Chondrocyte (in vitro differentiated cells): ENCODE measurements at regions not wholly inside any gene's neighbourhood (a gene's known extent, or its start where the extent isn't known, plus 50 kb on each side); places are given as distances from the start of the nearest gene placed in this dataset.

ENCODE experiments used
- DNase-seq: peaks from one replicate; pipeline ENCODE4 v3.0.0; 2021; ENCODE audit warnings: mixed read lengths, low spot score
- H3K27ac Mint-ChIP-seq: one replicate; pipeline ENCODE4 v1.8.0; 2021; ENCODE audit warnings: mild to moderate bottlenecking, moderate library complexity, mixed read lengths; ENCODE audit not compliant: unreplicated experiment
- H3K27me3 Mint-ChIP-seq: 2 replicates; pipeline ENCODE4 v1.8.0; 2021; ENCODE audit warnings: low read depth, mixed read lengths
- H3K36me3 Mint-ChIP-seq: 2 replicates; pipeline ENCODE4 v1.8.0; 2021; ENCODE audit warnings: low read depth, mixed read lengths
- H3K4me1 Mint-ChIP-seq: 2 replicates; pipeline ENCODE4 v1.8.0; 2021; ENCODE audit warnings: low read depth, mild to moderate bottlenecking, mixed read lengths
- H3K4me3 Mint-ChIP-seq: one replicate; pipeline ENCODE4 v1.8.0; 2021; ENCODE audit warnings: mild to moderate bottlenecking, moderate library complexity, mixed read lengths; ENCODE audit not compliant: unreplicated experiment
- H3K9me3 Mint-ChIP-seq: 2 replicates; pipeline ENCODE4 v1.8.0; 2021; ENCODE audit warnings: low read depth, mixed read lengths
- CTCF ChIP-seq: fragments of 200-600 bp; sonication (generic); IDR thresholded peaks from 2 replicates; pipeline ENCODE4 v1.5.0; 2021; ENCODE audit warnings: antibody characterized with exemption, mild to moderate bottlenecking, moderate library complexity

DNA sequence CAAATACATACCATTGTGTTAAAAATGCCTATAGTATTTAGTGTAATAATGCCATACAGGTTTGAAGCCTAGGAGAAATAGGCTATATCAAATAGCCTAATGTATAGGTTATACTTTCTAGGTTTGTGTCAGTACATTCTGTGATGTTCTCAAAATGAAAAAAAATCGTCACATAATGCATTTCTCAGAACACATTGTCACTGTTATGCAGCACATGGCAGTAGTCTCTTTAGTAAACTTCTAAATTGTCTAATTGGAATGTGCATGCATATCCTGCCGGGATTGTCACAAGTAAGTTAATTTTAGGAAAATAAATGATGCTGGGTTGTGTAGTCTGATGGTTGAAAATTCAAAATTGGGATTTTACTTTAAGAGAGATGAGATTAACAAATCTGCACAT is 920.1 kb upstream of the CNTN5 start:
- no peak for TF ChIP-seq CTCF
- peaks cover 2% of the 10 kb centered on the region for H3K27me3 Mint-ChIP-seq
- H3K9me3 Mint-ChIP-seq, result no peaks in the 10 kb centered on the region
- no peak for DNase-seq
- H3K27ac Mint-ChIP-seq, result no peak overlapping the region
- no peaks in the 10 kb centered on the region for H3K4me1 Mint-ChIP-seq
- H3K36me3 Mint-ChIP-seq, result no peaks in the 10 kb centered on the region
- no peak overlapping the region for H3K4me3 Mint-ChIP-seq

GRCh38 chr11:98101329-98101728 is 919.4 kb upstream of the CNTN5 start:
- TF ChIP-seq CTCF, result no peak
- H3K4me3 Mint-ChIP-seq, result no peak overlapping the region
- no peaks in the 10 kb centered on the region for H3K36me3 Mint-ChIP-seq
- H3K27ac Mint-ChIP-seq, result no peak overlapping the region
- DNase-seq, result no peak
- H3K9me3 Mint-ChIP-seq, result no peaks in the 10 kb centered on the region
- no peaks in the 10 kb centered on the region for H3K4me1 Mint-ChIP-seq
- H3K27me3 Mint-ChIP-seq, result peaks cover 2% of the 10 kb centered on the region

GRCh38 chr11:98104249-98104648 is 916.5 kb upstream of the CNTN5 start:
- Mint-ChIP-seq H3K9me3 (no peaks in the 10 kb centered on the region), H3K27me3 (peaks cover 4% of the 10 kb centered on the region), H3K4me3 (no peak overlapping the region)

DNA sequence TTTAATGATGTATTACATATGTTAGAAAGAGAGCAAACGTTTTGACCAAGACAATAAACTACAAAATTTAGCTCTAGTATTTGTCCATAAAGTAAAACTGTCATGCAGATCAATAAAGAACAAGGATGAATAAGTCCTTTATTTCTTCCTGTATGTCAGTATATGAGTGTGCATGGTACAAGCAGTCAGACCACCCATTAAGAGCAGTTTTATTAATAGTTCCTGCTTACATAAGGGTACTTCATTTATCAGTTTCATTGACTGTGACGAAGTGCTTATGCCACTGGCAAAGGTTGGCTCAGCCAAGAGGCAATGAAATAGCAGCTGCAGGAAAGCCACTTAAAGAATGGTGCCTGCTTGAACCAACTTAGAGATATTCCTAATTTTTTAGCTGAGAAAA is 913.0 kb upstream of the CNTN5 start:
- no peak for DNase-seq
- H3K27me3 Mint-ChIP-seq, result peaks cover 2% of the 10 kb centered on the region

More at GRCh38 chr11:98104249-98104648, 916.5 kb upstream of the CNTN5 start:
- Mint-ChIP-seq H3K27ac (no peak overlapping the region), H3K36me3 (no peaks in the 10 kb centered on the region), H3K4me1 (no peaks in the 10 kb centered on the region)
- no peak for DNase-seq
- no peak for TF ChIP-seq CTCF

GRCh38 chr11:98110030-98110429 is 910.7 kb upstream of the CNTN5 start:
- TF ChIP-seq CTCF, result no peak
- Mint-ChIP-seq H3K27ac (no peak overlapping the region), H3K9me3 (no peaks in the 10 kb centered on the region), H3K27me3 (peaks cover 2% of the 10 kb centered on the region), H3K36me3 (no peaks in the 10 kb centered on the region), H3K4me1 (no peaks in the 10 kb centered on the region), H3K4me3 (no peak overlapping the region)
- no peak for DNase-seq

More for the DNA sequence above, 913.0 kb upstream of the CNTN5 start:
- no peaks in the 10 kb centered on the region for H3K9me3 Mint-ChIP-seq
- H3K4me1 Mint-ChIP-seq, result no peaks in the 10 kb centered on the region
- H3K4me3 Mint-ChIP-seq, result no peak overlapping the region
- no peak overlapping the region for H3K27ac Mint-ChIP-seq
- no peaks in the 10 kb centered on the region for H3K36me3 Mint-ChIP-seq
- TF ChIP-seq CTCF, result no peak
